IMR-90 (cell line): ENCODE measurements at regions not wholly inside any gene's neighbourhood (a gene's known extent, or its start where the extent isn't known, plus 50 kb on each side); places are given as distances from the start of the nearest gene placed in this dataset.

ENCODE experiments used
- ATAC-seq: fragments of 200-7000 bp; cut with Tn5 transposase; 2 replicates; pipeline ENCODE4 v1.9.1; 2020; ENCODE audit warnings: low read depth, mild to moderate bottlenecking, moderate library complexity
- BruUV-seq: library from RNA; stranded (reverse); fragments of 400-500 nt; replicated peaks from 2 replicates; lab custom pipeline; 2021; lab: Mats Ljungman, UMichigan
- CTCF ChIA-PET: fragments of 300-600 bp; formaldehyde crosslinking; extraction: SDS; loops from one replicate; lab custom pipeline; 2021; ENCODE audit warnings: antibody characterized with exemption; lab: Yijun Ruan, JAX
- POLR2A ChIA-PET: fragments of 300-600 bp; sonication (Branson Sonifier 250); formaldehyde crosslinking; loops from one replicate; lab custom pipeline; 2022; ENCODE audit warnings: antibody characterized with exemption; ENCODE audit not compliant: unreplicated experiment; lab: Charles Lee
- DNase-seq: peaks from one replicate; pipeline ENCODE4 v3.0.0; 2013
- H2AFZ ChIP-seq: replicated peaks from 2 replicates; pipeline ENCODE3; 2013; ENCODE audit warnings: low read length, mild to moderate bottlenecking; ENCODE audit not compliant: poor library complexity
- H2AK5ac ChIP-seq: 2 replicates; pipeline ENCODE4 v1.6.1; 2013; ENCODE audit warnings: low read depth, low read length, inconsistent platforms
- H2AK9ac ChIP-seq: replicated peaks from 2 replicates; pipeline ENCODE3; 2013; ENCODE audit warnings: mild to moderate bottlenecking, low read depth, low read length, moderate library complexity; ENCODE audit not compliant: poor library complexity
- H2BK120ac ChIP-seq: 2 replicates; pipeline ENCODE4 v1.6.1; 2013; ENCODE audit warnings: low read depth, low read length, inconsistent platforms
- H2BK15ac ChIP-seq: 3 replicates; pipeline ENCODE4 v1.6.1; 2013; ENCODE audit warnings: low read depth, low read length, inconsistent platforms
- H2BK20ac ChIP-seq: 2 replicates; pipeline ENCODE4 v1.6.1; 2013; ENCODE audit warnings: low read depth, mild to moderate bottlenecking, inconsistent platforms, low read length, moderate library complexity
- H2BK5ac ChIP-seq: 2 replicates; pipeline ENCODE4 v1.6.1; 2013; ENCODE audit warnings: mild to moderate bottlenecking, low read depth, low read length, inconsistent platforms; ENCODE audit not compliant: poor library complexity, severe bottlenecking
- H3K14ac ChIP-seq: replicated peaks from 2 replicates; pipeline ENCODE4 v1.6.1; 2013; ENCODE audit warnings: low read depth, low read length, inconsistent platforms
- H3K18ac ChIP-seq: 2 replicates; pipeline ENCODE4 v1.6.1; 2013; ENCODE audit warnings: low read depth, low read length, control low read depth
- H3K23ac ChIP-seq: 2 replicates; pipeline ENCODE4 v1.6.1; 2013; ENCODE audit warnings: low read depth, low read length, inconsistent platforms
- H3K27ac ChIP-seq: 2 replicates; pipeline ENCODE4 v1.5.1; 2013; ENCODE audit warnings: mild to moderate bottlenecking, control low read depth, low read length; ENCODE audit not compliant: insufficient read depth
- H3K27me3 ChIP-seq: 2 replicates; pipeline ENCODE4 v1.6.1; 2013; ENCODE audit warnings: low read length; ENCODE audit not compliant: control insufficient read depth, insufficient read depth
- H3K36me3 ChIP-seq: 2 replicates; pipeline ENCODE4 v1.6.1; 2013; ENCODE audit warnings: low read length, mixed read lengths; ENCODE audit not compliant: control insufficient read depth, insufficient read depth
- H3K4ac ChIP-seq: 2 replicates; pipeline ENCODE4 v1.6.1; 2013; ENCODE audit warnings: low read depth, low read length, inconsistent platforms
- H3K4me1 ChIP-seq: 2 replicates; pipeline ENCODE4 v1.6.1; 2013; ENCODE audit warnings: low read length, mixed read lengths; ENCODE audit not compliant: control insufficient read depth, insufficient read depth
- H3K4me2 ChIP-seq: 2 replicates; pipeline ENCODE4 v1.6.1; 2013; ENCODE audit warnings: low read depth, mild to moderate bottlenecking, control low read depth, low read length, moderate library complexity
- H3K4me3 ChIP-seq: 2 replicates; pipeline ENCODE4 v1.5.1; 2013; ENCODE audit warnings: low read depth, mild to moderate bottlenecking, control low read depth, low read length, moderate library complexity; ENCODE audit not compliant: insufficient read depth
- H3K56ac ChIP-seq: 2 replicates; pipeline ENCODE4 v1.6.1; 2013; ENCODE audit warnings: low read length, inconsistent platforms; ENCODE audit not compliant: insufficient read depth; ENCODE audit errors: extremely low read depth
- H3K79me1 ChIP-seq, 2 experiments: 2 replicates each; pipeline ENCODE4 v1.6.1; 2013; ENCODE audit warnings: low read length in 2 of 2, inconsistent platforms in 1 of 2, low read depth in 1 of 2
- H3K9ac ChIP-seq: 2 replicates; pipeline ENCODE4 v1.6.1; 2013; ENCODE audit warnings: low read depth, low read length, control low read depth
- H3K9me1 ChIP-seq: 2 replicates; pipeline ENCODE4 v1.6.1; 2013; ENCODE audit warnings: low read length, inconsistent platforms; ENCODE audit not compliant: insufficient read depth
- H3K9me3 ChIP-seq: 2 replicates; pipeline ENCODE4 v1.6.1; 2013; ENCODE audit warnings: low read length; ENCODE audit not compliant: control insufficient read depth, insufficient read depth
- H4K20me1 ChIP-seq: 2 replicates; pipeline ENCODE4 v1.6.1; 2013; ENCODE audit warnings: low read length, inconsistent platforms; ENCODE audit not compliant: insufficient read depth
- H4K5ac ChIP-seq: 2 replicates; pipeline ENCODE4 v1.6.1; 2013; ENCODE audit warnings: mild to moderate bottlenecking, low read depth, low read length, control low read depth
- H4K8ac ChIP-seq, 2 experiments: 2 replicates each; pipeline ENCODE4 v1.6.1; 2013; ENCODE audit warnings: low read depth in 2 of 2, low read length in 2 of 2, control low read depth in 1 of 2, inconsistent platforms in 1 of 2
- H4K91ac ChIP-seq: 2 replicates; pipeline ENCODE4 v1.6.1; 2013; ENCODE audit warnings: low read depth, low read length, inconsistent platforms; ENCODE audit not compliant: insufficient read depth
- BHLHE40 ChIP-seq: fragments of 150-350 bp; IDR thresholded peaks from 2 replicates; pipeline ENCODE4 v1.6.1; 2016; ENCODE audit warnings: mild to moderate bottlenecking, low read depth, low read length
- CEBPB ChIP-seq: IDR thresholded peaks from 2 replicates; pipeline ENCODE4 v1.6.1; 2012; ENCODE audit warnings: low read depth, low read length, improper control_type of control experiment
- CHD1 ChIP-seq: IDR thresholded peaks from 2 replicates; pipeline ENCODE4 v1.6.1; 2012; ENCODE audit warnings: low read depth, low read length, improper control_type of control experiment
- CTCF ChIP-seq: conservative IDR thresholded peaks from 2 replicates; pipeline ENCODE4 v1.5.1; 2012; ENCODE audit warnings: mild to moderate bottlenecking, low read depth, low read length, improper control_type of control experiment
- FOS ChIP-seq: fragments of 150-350 bp; IDR thresholded peaks from 2 replicates; pipeline ENCODE4 v1.6.1; 2016; ENCODE audit warnings: low read depth, low read length
- MAFK ChIP-seq: IDR thresholded peaks from 2 replicates; pipeline ENCODE4 v1.6.1; 2012; ENCODE audit warnings: low read depth, low read length, improper control_type of control experiment
- MAZ ChIP-seq: IDR thresholded peaks from 2 replicates; pipeline ENCODE4 v1.6.1; 2012; ENCODE audit warnings: low read depth, mild to moderate bottlenecking, low read length, improper control_type of control experiment, moderate library complexity, borderline replicate concordance
- NFE2L2 ChIP-seq: fragments of 150-350 bp; IDR thresholded peaks from 2 replicates; pipeline ENCODE4 v1.6.1; 2016; ENCODE audit warnings: low read depth, mild to moderate bottlenecking, low read length
- POLR2A ChIP-seq: IDR thresholded peaks from 2 replicates; pipeline ENCODE4 v1.6.1; 2012; ENCODE audit warnings: mild to moderate bottlenecking, low read depth, low read length
- RAD21 ChIP-seq: IDR thresholded peaks from 2 replicates; pipeline ENCODE4 v1.6.1; 2012; ENCODE audit warnings: low read length, improper control_type of control experiment
- RFX5 ChIP-seq: IDR thresholded peaks from 2 replicates; pipeline ENCODE4 v1.8.0; 2012; ENCODE audit warnings: low read depth, mild to moderate bottlenecking, low read length, moderate library complexity
- USF2 ChIP-seq: fragments of 150-350 bp; IDR thresholded peaks from 2 replicates; pipeline ENCODE4 v1.6.1; 2017; ENCODE audit warnings: mild to moderate bottlenecking, antibody characterized with exemption, low read length, low read depth
- WGBS, 2 experiments: methylation state at CpG; one replicate each; pipeline versions ENCODE4 v1.1.5 to v1.1.7; 2013; ENCODE audit warnings: missing lambda C conversion rate in 2 of 2; ENCODE audit not compliant: insufficient read length in 1 of 2; ENCODE audit errors: extremely low coverage in 2 of 2; 5-methylcytosine and 5-hydroxymethylcytosine counted together
- dilution Hi-C: fragments of 300-500 bp; cut with HindIII; formaldehyde crosslinking; loops from one replicate; pipeline ENCODE4 v1.14.3; 2018; ENCODE audit warnings: low sequenced_read_pairs; ENCODE audit not compliant: unreplicated experiment
- in situ Hi-C: fragments of 300-500 bp; cut with MboI; formaldehyde crosslinking; loops from 3 replicates; pipeline ENCODE4 v1.14.3; 2019; ENCODE audit warnings: low sequenced_read_pairs, inconsistent platforms, mixed read lengths
- intact Hi-C: fragments of 100-400 bp; cut with micrococcal nuclease; formaldehyde crosslinking; loops from 2 replicates; pipeline ENCODE4 v1.10.0; 2022

- POLR2A ChIA-PET, result no interaction called here
- DNase-seq (peak; percentile 23), ATAC-seq (no peak)
- no peaks in the 10 kb centered on the region for H4K20me1 ChIP-seq
- H2AK9ac ChIP-seq, result no peak overlapping the region
- no peak overlapping the region for H4K8ac ChIP-seq
- H2AK5ac ChIP-seq, result no peak overlapping the region
- no peaks in the 10 kb centered on the region for H3K79me1 ChIP-seq
- CTCF ChIA-PET, result interaction anchor here (0.6 to 0.7 kb wide), 2 partner anchors 16 to 1066 kb away, joined by 3 read pairs; no protein-coding TSS in a partner anchor
- H3K18ac ChIP-seq, result no peak overlapping the region
- no peaks in the 10 kb centered on the region for H3K9me1 ChIP-seq
- BruUV-seq, result no TSS peak
- in situ Hi-C loops (no loop called here), dilution Hi-C loops (no loop called here), intact Hi-C loops (no loop called here)
- no peak overlapping the region for H3K4me3 ChIP-seq
- no peak overlapping the region for H4K5ac ChIP-seq
- no peaks in the 10 kb centered on the region for H3K27me3 ChIP-seq
- H2AFZ ChIP-seq, result no peak overlapping the region
- H3K27ac ChIP-seq, result no peak overlapping the region
- H2BK15ac ChIP-seq, result no peak overlapping the region
- no peak overlapping the region for H3K56ac ChIP-seq
- no CpG with 5 or more reads among the region's 1 CpG for WGBS, 2 experiments
- H3K9me3 ChIP-seq, result no peaks in the 10 kb centered on the region
- TF ChIP-seq MAFK (no peak), RAD21 (no peak), MAZ (no peak), USF2 (no peak), CEBPB (no peak), CHD1 (no peak), NFE2L2 (no peak), FOS (no peak), CTCF (no peak), BHLHE40 (no peak), POLR2A (no peak), RFX5 (no peak)
- no peak overlapping the region for H2BK20ac ChIP-seq
- H2BK5ac ChIP-seq, result peak overlapping the region; percentile 8
- no peak overlapping the region for H4K91ac ChIP-seq
- no peak overlapping the region for H3K4me2 ChIP-seq
- no peak overlapping the region for H3K14ac ChIP-seq
- H3K4ac ChIP-seq, result no peak overlapping the region
- no peak overlapping the region for H3K23ac ChIP-seq
- H2BK120ac ChIP-seq, result no peak overlapping the region
- H3K9ac ChIP-seq, result no peak overlapping the region
- no peaks in the 10 kb centered on the region for H3K4me1 ChIP-seq
- no peaks in the 10 kb centered on the region for H3K36me3 ChIP-seq
Measured at GRCh38 chr3:106792716-106793115, 584.5 kb upstream of the CCDC54 start.
